MV-4-11 (cell line): ENCODE measurements at regions not wholly inside any gene's neighbourhood (a gene's known extent, or its start where the extent isn't known, plus 50 kb on each side); places are given as distances from the start of the nearest gene placed in this dataset.

Experiments used
- DNase-seq: peaks from one replicate; lab custom pipeline; 2025; lab: John Stamatoyannopoulos, UW

- no peak for DNase-seq
These were observed 678.4 kb upstream of the GRM7 start for GRCh38 chr3:6182476-6182875.

GRCh38 chr3:6182909-6183308 lies 678.0 kb upstream of the GRM7 start:
- DNase-seq: no peak

- no peak for DNase-seq
These were observed 671.5 kb upstream of the GRM7 start for GRCh38 chr3:6189384-6189783.

GRCh38 chr3:6204891-6205290 lies 656.0 kb upstream of the GRM7 start:
- DNase-seq: no peak

GRCh38 chr3:6216135-6217026 lies 644.5 kb upstream of the GRM7 start:
- DNase-seq: peak; percentile 15

- peak; percentile 1 for DNase-seq
These were observed 640.5 kb upstream of the GRM7 start for GRCh38 chr3:6220447-6220846.

- DNase-seq: no peak
These were observed 638.8 kb upstream of the GRM7 start for GRCh38 chr3:6222069-6222468.

- no peak for DNase-seq
These were observed 637.3 kb upstream of the GRM7 start for GRCh38 chr3:6223572-6223971.

GRCh38 chr3:6228958-6229683 lies 631.8 kb upstream of the GRM7 start:
- DNase-seq: no peak

- no peak for DNase-seq
These were observed 631.0 kb upstream of the GRM7 start for GRCh38 chr3:6229778-6230410.

- DNase-seq: no peak
These were observed 618.8 kb upstream of the GRM7 start for GRCh38 chr3:6242104-6242503.

GRCh38 chr3:6248528-6248927 lies 612.4 kb upstream of the GRM7 start:
- no peak for DNase-seq

- DNase-seq: no peak
These were observed 611.2 kb upstream of the GRM7 start for GRCh38 chr3:6249679-6250078.

- no peak for DNase-seq
These were observed 610.7 kb upstream of the GRM7 start for GRCh38 chr3:6250167-6250566.

- no peak for DNase-seq
These were observed 609.1 kb upstream of the GRM7 start for GRCh38 chr3:6251612-6252400.

GRCh38 chr3:6254490-6254889 lies 606.4 kb upstream of the GRM7 start:
- no peak for DNase-seq

GRCh38 chr3:6255229-6255628 lies 605.7 kb upstream of the GRM7 start:
- no peak for DNase-seq

- DNase-seq: no peak
These were observed 600.2 kb upstream of the GRM7 start for GRCh38 chr3:6260551-6261191.

GRCh38 chr3:6262010-6262409 lies 598.9 kb upstream of the GRM7 start:
- no peak for DNase-seq

- no peak for DNase-seq
These were observed 596.9 kb upstream of the GRM7 start for GRCh38 chr3:6264036-6264435.

- no peak for DNase-seq
These were observed 596.0 kb upstream of the GRM7 start for GRCh38 chr3:6264906-6265305.

- no peak for DNase-seq
These were observed 594.8 kb upstream of the GRM7 start for GRCh38 chr3:6266135-6266534.
